Mucosa of descending colon (tissue), 3 donors: ENCODE measurements at regions not wholly inside any gene's neighbourhood (a gene's known extent, or its start where the extent isn't known, plus 50 kb on each side); places are given as distances from the start of the nearest gene placed in this dataset.

Source experiments
- ATAC-seq: fragments of 200-7000 bp; cut with Tn5 transposase; one replicate; pipeline ENCODE4 v1.9.1; 2020; ENCODE audit warnings: mild to moderate bottlenecking, moderate library complexity
- DNase-seq, 3 donors: peaks; one replicate each; pipeline ENCODE4 v3.0.0-alpha.2; 2020
- H3K36me3 ChIP-seq: fragments of 200-600 bp; one replicate; pipeline ENCODE4 v1.8.0; 2021; ENCODE audit warnings: low read depth, mild to moderate bottlenecking
- H3K4me1 ChIP-seq: fragments of 200-600 bp; one replicate; pipeline ENCODE4 v1.8.0; 2021; ENCODE audit warnings: low read depth, mild to moderate bottlenecking
- H3K4me3 ChIP-seq: fragments of 200-600 bp; one replicate; pipeline ENCODE4 v1.8.0; 2021; ENCODE audit warnings: mild to moderate bottlenecking
- H3K9me3 ChIP-seq: fragments of 200-600 bp; one replicate; pipeline ENCODE4 v1.8.0; 2021; ENCODE audit warnings: mild to moderate bottlenecking
- intact Hi-C, 2 donors: fragments of 100-400 bp; cut with DNase I in 1 of 2; cut with micrococcal nuclease in 1 of 2; formaldehyde crosslinking; loops; one replicate each; pipeline versions ENCODE4 v1.11.0 to v1.11.1; 2022; cut with DNase I, micrococcal nuclease
- TF ChIP-seq, protein P1 (sequence below): fragments of 200-600 bp; IDR thresholded peaks from one replicate; pipeline ENCODE4 v1.8.0; 2022; ENCODE audit warnings: antibody characterized with exemption, mild to moderate bottlenecking
- donor health status: DM: no; HTN: no; CAD: no; lungs with moderate emphysema.
- donor health status: DM: no; HTN: no; CAD: no.
- donor health status: DM: no; HTN: yes; CAD: no.

DNA sequence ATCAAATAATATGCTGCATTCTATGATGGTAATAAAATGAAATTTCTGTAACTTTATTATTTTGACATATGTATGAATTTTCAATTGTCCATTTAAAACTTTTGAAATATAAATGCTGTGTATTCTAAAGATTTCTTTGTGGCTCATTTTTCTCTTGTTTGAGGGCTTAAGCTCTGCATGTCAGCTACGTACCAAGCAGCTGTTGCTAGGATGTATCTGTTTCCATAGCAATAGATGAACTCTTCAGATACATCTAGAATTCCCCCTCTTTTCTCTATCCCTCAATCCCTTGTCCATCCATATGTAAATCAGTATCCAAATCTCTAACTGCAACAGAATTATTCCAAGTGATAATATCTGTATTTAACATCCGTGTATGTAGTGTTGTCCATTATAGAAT lies 76.5 kb upstream of the OPRM1 start:
- no peak for ATAC-seq
- DNase-seq = no peak

DNA sequence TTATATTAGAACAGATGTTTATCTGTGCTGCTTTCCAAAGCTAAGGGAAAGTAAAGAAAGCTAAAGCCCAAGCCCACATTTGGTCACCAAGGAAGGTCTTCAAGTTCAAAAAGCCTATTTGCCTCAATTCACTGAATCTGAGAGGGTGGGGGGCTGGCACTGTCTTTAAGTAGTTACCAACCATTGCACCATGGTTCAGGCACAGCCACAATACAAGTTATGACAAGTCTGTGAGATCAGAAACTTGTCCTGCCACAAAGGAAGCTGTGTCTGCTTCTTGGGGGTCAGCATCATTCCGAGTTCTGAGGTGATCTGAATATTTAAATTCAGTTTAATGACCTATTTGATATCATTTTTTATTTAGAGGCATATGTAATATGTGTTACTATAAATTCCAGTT lies 78.3 kb upstream of the OPRM1 start:
- H3K9me3 ChIP-seq = no peaks in the 10 kb centered on the region
- DNase-seq (no peak), ATAC-seq (no peak)
- no peaks in the 10 kb centered on the region for H3K36me3 ChIP-seq
- no peak overlapping the region for H3K4me3 ChIP-seq
- no peaks in the 10 kb centered on the region for H3K4me1 ChIP-seq
- intact Hi-C loops = no loop called here
- TF ChIP-seq, protein P1, sequence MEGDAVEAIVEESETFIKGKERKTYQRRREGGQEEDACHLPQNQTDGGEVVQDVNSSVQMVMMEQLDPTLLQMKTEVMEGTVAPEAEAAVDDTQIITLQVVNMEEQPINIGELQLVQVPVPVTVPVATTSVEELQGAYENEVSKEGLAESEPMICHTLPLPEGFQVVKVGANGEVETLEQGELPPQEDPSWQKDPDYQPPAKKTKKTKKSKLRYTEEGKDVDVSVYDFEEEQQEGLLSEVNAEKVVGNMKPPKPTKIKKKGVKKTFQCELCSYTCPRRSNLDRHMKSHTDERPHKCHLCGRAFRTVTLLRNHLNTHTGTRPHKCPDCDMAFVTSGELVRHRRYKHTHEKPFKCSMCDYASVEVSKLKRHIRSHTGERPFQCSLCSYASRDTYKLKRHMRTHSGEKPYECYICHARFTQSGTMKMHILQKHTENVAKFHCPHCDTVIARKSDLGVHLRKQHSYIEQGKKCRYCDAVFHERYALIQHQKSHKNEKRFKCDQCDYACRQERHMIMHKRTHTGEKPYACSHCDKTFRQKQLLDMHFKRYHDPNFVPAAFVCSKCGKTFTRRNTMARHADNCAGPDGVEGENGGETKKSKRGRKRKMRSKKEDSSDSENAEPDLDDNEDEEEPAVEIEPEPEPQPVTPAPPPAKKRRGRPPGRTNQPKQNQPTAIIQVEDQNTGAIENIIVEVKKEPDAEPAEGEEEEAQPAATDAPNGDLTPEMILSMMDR = no peak

More for the DNA sequence above, 76.5 kb upstream of the OPRM1 start:
- no peaks in the 10 kb centered on the region for H3K4me1 ChIP-seq
- intact Hi-C loops = no loop called here
- TF ChIP-seq, protein P1 = peak; percentile 10
- no peaks in the 10 kb centered on the region for H3K9me3 ChIP-seq
- H3K4me3 ChIP-seq = no peak overlapping the region
- no peaks in the 10 kb centered on the region for H3K36me3 ChIP-seq

DNA sequence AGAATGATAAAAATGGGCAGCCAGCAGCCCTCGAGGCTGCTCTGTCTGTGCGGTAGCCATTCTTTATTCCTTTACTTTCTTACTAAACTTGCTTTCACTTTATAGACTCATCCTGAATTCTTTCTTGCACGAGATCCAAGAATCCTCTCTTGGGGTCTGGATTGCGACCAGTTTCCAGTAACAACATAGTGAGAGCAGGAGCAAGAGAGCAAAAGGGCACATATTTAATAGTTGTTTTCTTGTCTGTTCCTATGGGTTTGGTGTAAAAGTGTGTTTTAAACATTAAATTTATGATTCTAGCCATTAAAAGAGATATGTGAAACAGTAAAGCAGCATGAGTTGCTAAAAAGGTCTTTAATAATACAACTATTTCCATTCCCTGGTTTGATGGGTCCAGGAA lies 78.8 kb upstream of the OPRM1 start:
- intact Hi-C loops = no loop called here
- no peak overlapping the region for H3K4me3 ChIP-seq
- DNase-seq (no peak), ATAC-seq (no peak)
- TF ChIP-seq, protein P1 = no peak
- no peaks in the 10 kb centered on the region for H3K9me3 ChIP-seq
- H3K4me1 ChIP-seq = no peaks in the 10 kb centered on the region
- H3K36me3 ChIP-seq = no peaks in the 10 kb centered on the region

DNA sequence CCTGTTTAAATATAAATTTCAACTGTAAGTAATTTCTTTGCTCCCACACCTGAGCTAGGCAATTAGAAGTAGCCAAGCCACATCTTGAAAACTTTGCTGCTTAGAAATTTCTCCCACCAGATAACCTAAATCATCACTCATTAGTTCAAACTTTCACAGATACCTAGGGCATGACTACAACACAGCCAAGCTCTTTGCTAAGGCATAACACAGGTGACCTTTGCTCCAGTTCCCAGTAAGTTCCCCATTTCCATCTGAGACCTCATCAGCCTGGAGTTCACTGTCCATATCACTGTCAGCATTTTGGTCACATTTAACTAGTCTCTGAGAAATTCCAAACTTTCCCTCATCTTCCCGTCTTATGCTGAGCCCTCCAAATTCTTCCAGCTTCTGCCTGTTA lies 79.8 kb upstream of the OPRM1 start:
- DNase-seq = no peak
- no peak overlapping the region for H3K4me3 ChIP-seq
- no peaks in the 10 kb centered on the region for H3K4me1 ChIP-seq
- intact Hi-C loops = no loop called here
- H3K9me3 ChIP-seq = no peaks in the 10 kb centered on the region
- TF ChIP-seq, protein P1 = no peak
- ATAC-seq = no peak
- no peaks in the 10 kb centered on the region for H3K36me3 ChIP-seq

DNA sequence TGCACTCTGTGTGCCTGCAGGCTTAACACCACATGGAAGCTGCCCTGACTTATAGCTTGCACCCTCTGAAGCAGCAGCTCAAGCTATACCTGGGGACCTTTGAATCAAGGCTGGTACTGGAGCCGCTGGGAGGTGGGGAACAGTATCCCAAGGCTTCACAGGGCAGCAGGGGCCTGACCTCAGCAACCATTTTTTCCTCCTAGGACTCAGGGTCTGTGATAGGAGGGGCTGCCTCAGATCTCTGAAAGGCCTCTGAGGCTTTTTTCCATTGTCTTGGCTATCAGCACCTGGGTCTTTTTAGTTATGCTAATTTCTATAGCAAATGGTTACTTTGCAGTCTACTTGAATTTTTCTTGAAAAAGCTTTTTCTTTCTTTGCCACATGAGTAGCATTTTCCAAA lies 80.2 kb upstream of the OPRM1 start:
- H3K36me3 ChIP-seq = no peaks in the 10 kb centered on the region
- ATAC-seq (no peak), DNase-seq (no peak)
- H3K4me1 ChIP-seq = no peaks in the 10 kb centered on the region
- intact Hi-C loops = no loop called here
- no peak overlapping the region for H3K4me3 ChIP-seq
- TF ChIP-seq, protein P1 = no peak
- H3K9me3 ChIP-seq = no peaks in the 10 kb centered on the region

DNA sequence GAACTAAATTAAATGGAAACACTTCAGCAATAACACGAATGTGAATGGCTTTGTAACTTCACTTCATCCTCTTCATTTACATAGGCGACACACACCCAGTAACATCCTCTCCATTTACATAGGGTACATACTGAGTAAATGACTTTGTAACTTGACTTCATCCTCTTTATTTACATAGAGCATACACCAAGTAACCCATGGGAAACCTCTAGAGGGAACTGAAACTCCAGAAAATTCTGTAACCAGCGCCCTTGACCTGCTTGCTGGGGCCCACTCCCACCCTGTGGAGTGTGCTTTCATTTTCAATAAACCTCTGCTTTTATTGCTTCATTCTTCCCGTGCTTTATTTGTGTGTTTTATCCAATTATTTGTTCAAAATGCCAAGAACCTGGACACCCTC lies 81.6 kb upstream of the OPRM1 start:
- H3K4me1 ChIP-seq = no peaks in the 10 kb centered on the region
- TF ChIP-seq, protein P1 = no peak
- DNase-seq (no peak), ATAC-seq (no peak)
- H3K9me3 ChIP-seq = no peaks in the 10 kb centered on the region
- no peak overlapping the region for H3K4me3 ChIP-seq
- no peaks in the 10 kb centered on the region for H3K36me3 ChIP-seq
- intact Hi-C loops = no loop called here
